GM13977 (cell line): ENCODE measurements at regions not wholly inside any gene's neighbourhood (a gene's known extent, or its start where the extent isn't known, plus 50 kb on each side); places are given as distances from the start of the nearest gene placed in this dataset.

Experiments used
- DNase-seq: peaks from one replicate; pipeline ENCODE4 v3.0.0; 2012; ENCODE audit warnings: low spot score
- CTCF ChIP-seq: IDR thresholded peaks from 2 replicates; pipeline ENCODE4 v1.5.1; 2012; ENCODE audit warnings: mild to moderate bottlenecking, control low read depth; ENCODE audit not compliant: insufficient read depth; ENCODE audit errors: extremely low read depth, missing control alignments
- in situ Hi-C: fragments of 300-500 bp; cut with MboI; formaldehyde crosslinking; loops from one replicate; pipeline ENCODE4 v1.12.0; 2022; ENCODE audit warnings: low sequenced_read_pairs, low pct_unique_long_range_greater_than_20kb, mixed read lengths, inconsistent platforms; ENCODE audit not compliant: unreplicated experiment

GRCh38 chr3:1734494-1735122, 364.1 kb upstream of the CNTN4 start:
- DNase-seq = no peak
- no peak for TF ChIP-seq CTCF
- in situ Hi-C loops = no loop called here

GRCh38 chr3:1752205-1752604, 346.5 kb upstream of the CNTN4 start:
- in situ Hi-C loops = no loop called here
- no peak for DNase-seq
- TF ChIP-seq CTCF = no peak

GRCh38 chr3:1766384-1766783, 332.3 kb upstream of the CNTN4 start:
- TF ChIP-seq CTCF = no peak
- in situ Hi-C loops = no loop called here
- no peak for DNase-seq

GRCh38 chr3:1773679-1774078, 325.0 kb upstream of the CNTN4 start:
- TF ChIP-seq CTCF = no peak
- in situ Hi-C loops = no loop called here
- no peak for DNase-seq

GRCh38 chr3:1774597-1774996, 324.1 kb upstream of the CNTN4 start:
- no peak for DNase-seq
- in situ Hi-C loops = no loop called here
- TF ChIP-seq CTCF = no peak

- no peak for TF ChIP-seq CTCF
- in situ Hi-C loops = no loop called here
- DNase-seq = no peak
Measured at GRCh38 chr3:1775321-1775720, 323.3 kb upstream of the CNTN4 start.

GRCh38 chr3:1783995-1784394, 314.7 kb upstream of the CNTN4 start:
- in situ Hi-C loops = no loop called here
- DNase-seq = no peak
- no peak for TF ChIP-seq CTCF
